Endothelial cell (in vitro differentiated cells): ENCODE measurements at regions not wholly inside any gene's neighbourhood (a gene's known extent, or its start where the extent isn't known, plus 50 kb on each side); places are given as distances from the start of the nearest gene placed in this dataset.

Experiments used
- DNase-seq: peaks from one replicate; pipeline ENCODE4 v3.0.0; 2021; ENCODE audit warnings: low spot score
- H3K27ac Mint-ChIP-seq: one replicate; pipeline ENCODE4 v1.8.0; 2021; ENCODE audit warnings: mixed read lengths, inconsistent platforms; ENCODE audit not compliant: unreplicated experiment
- H3K27me3 Mint-ChIP-seq: one replicate; pipeline ENCODE4 v1.8.0; 2021; ENCODE audit warnings: mild to moderate bottlenecking, moderate library complexity, mixed read lengths, inconsistent platforms; ENCODE audit not compliant: unreplicated experiment
- H3K36me3 Mint-ChIP-seq: one replicate; pipeline ENCODE4 v1.8.0; 2021; ENCODE audit warnings: mild to moderate bottlenecking, low read depth, mixed read lengths, inconsistent platforms; ENCODE audit not compliant: unreplicated experiment
- H3K4me1 Mint-ChIP-seq: one replicate; pipeline ENCODE4 v1.8.0; 2021; ENCODE audit warnings: mild to moderate bottlenecking, mixed read lengths, inconsistent platforms; ENCODE audit not compliant: unreplicated experiment
- H3K4me3 Mint-ChIP-seq: one replicate; pipeline ENCODE4 v1.8.0; 2021; ENCODE audit warnings: mild to moderate bottlenecking, mixed read lengths, inconsistent platforms; ENCODE audit not compliant: unreplicated experiment
- H3K9me3 Mint-ChIP-seq: one replicate; pipeline ENCODE4 v1.8.0; 2021; ENCODE audit warnings: mixed read lengths, inconsistent platforms; ENCODE audit not compliant: unreplicated experiment
- CTCF ChIP-seq: fragments of 200-600 bp; sonication (generic); IDR thresholded peaks from one replicate; pipeline ENCODE4 v1.5.0; 2021; ENCODE audit warnings: antibody characterized with exemption; ENCODE audit not compliant: unreplicated experiment

- H3K4me3 Mint-ChIP-seq = no peak overlapping the region
- H3K9me3 Mint-ChIP-seq = no peaks in the 10 kb centered on the region
- peaks cover 2% of the 10 kb centered on the region for H3K27me3 Mint-ChIP-seq
- H3K27ac Mint-ChIP-seq = no peak overlapping the region
- no peak for DNase-seq
- TF ChIP-seq CTCF = no peak
- peaks cover 10% of the 10 kb centered on the region for H3K4me1 Mint-ChIP-seq
- peaks cover 38% of the 10 kb centered on the region for H3K36me3 Mint-ChIP-seq
Measured at GRCh38 chr10:29835055-29835454, 200.3 kb upstream of the SVIL start.

- peak overlapping the region; percentile 23 for H3K4me3 Mint-ChIP-seq
- DNase-seq = no peak
- peaks cover 27% of the 10 kb centered on the region for H3K4me1 Mint-ChIP-seq
- peaks cover 32% of the 10 kb centered on the region for H3K36me3 Mint-ChIP-seq
- H3K9me3 Mint-ChIP-seq = no peaks in the 10 kb centered on the region
- no peak overlapping the region for H3K27ac Mint-ChIP-seq
- TF ChIP-seq CTCF = no peak
- peaks cover 6% of the 10 kb centered on the region for H3K27me3 Mint-ChIP-seq
Measured at GRCh38 chr10:29830531-29831512, 196.1 kb upstream of the SVIL start.

- TF ChIP-seq CTCF = no peak
- no peak overlapping the region for H3K27ac Mint-ChIP-seq
- peaks cover 6% of the 10 kb centered on the region for H3K27me3 Mint-ChIP-seq
Measured at GRCh38 chr10:29829776-29830175, 195.0 kb upstream of the SVIL start.

GRCh38 chr10:29828956-29829355 is 194.2 kb upstream of the SVIL start:
- no peak overlapping the region for H3K4me3 Mint-ChIP-seq
- H3K27me3 Mint-ChIP-seq = peaks cover 6% of the 10 kb centered on the region
- H3K36me3 Mint-ChIP-seq = peaks cover 28% of the 10 kb centered on the region
- H3K9me3 Mint-ChIP-seq = no peaks in the 10 kb centered on the region
- peaks cover 34% of the 10 kb centered on the region for H3K4me1 Mint-ChIP-seq
- DNase-seq = no peak
- TF ChIP-seq CTCF = no peak
- no peak overlapping the region for H3K27ac Mint-ChIP-seq

More at GRCh38 chr10:29829776-29830175, 195.0 kb upstream of the SVIL start:
- Mint-ChIP-seq H3K4me1 (peaks cover 30% of the 10 kb centered on the region), H3K36me3 (peaks cover 29% of the 10 kb centered on the region), H3K9me3 (no peaks in the 10 kb centered on the region), H3K4me3 (no peak overlapping the region)
- DNase-seq = no peak

GRCh38 chr10:29828440-29828894 is 193.7 kb upstream of the SVIL start:
- no peak for TF ChIP-seq CTCF

More at GRCh38 chr10:29828440-29828894, 193.7 kb upstream of the SVIL start:
- H3K36me3 Mint-ChIP-seq = peaks cover 28% of the 10 kb centered on the region
- H3K27me3 Mint-ChIP-seq = peaks cover 7% of the 10 kb centered on the region
- H3K27ac Mint-ChIP-seq = no peak overlapping the region
- no peak for DNase-seq
- peaks cover 37% of the 10 kb centered on the region for H3K4me1 Mint-ChIP-seq
- H3K9me3 Mint-ChIP-seq = no peaks in the 10 kb centered on the region
- H3K4me3 Mint-ChIP-seq = no peak overlapping the region
